Neuronal stem cell (in vitro differentiated cells): ENCODE measurements at regions not wholly inside any gene's neighbourhood (a gene's known extent, or its start where the extent isn't known, plus 50 kb on each side); places are given as distances from the start of the nearest gene placed in this dataset.

Experiments
- DNase-seq: peaks from one replicate; pipeline ENCODE4 v3.0.0-alpha.2; 2013; ENCODE audit warnings: low spot score
- H2AFZ ChIP-seq: one replicate; pipeline ENCODE4 v1.6.1; 2013; ENCODE audit warnings: mild to moderate bottlenecking, low read length, inconsistent platforms
- H2AK5ac ChIP-seq: 2 replicates; pipeline ENCODE4 v1.6.1; 2013; ENCODE audit warnings: low read depth, mild to moderate bottlenecking, inconsistent platforms, low read length, moderate library complexity, mixed read lengths
- H2BK120ac ChIP-seq: 2 replicates; pipeline ENCODE4 v1.6.1; 2013; ENCODE audit warnings: low read depth, mild to moderate bottlenecking, inconsistent platforms, low read length, moderate library complexity, mixed read lengths
- H2BK12ac ChIP-seq: one replicate; pipeline ENCODE4 v1.6.1; 2013; ENCODE audit warnings: low read length, inconsistent platforms
- H2BK15ac ChIP-seq: 2 replicates; pipeline ENCODE4 v1.6.1; 2013; ENCODE audit warnings: mild to moderate bottlenecking, low read length, inconsistent platforms, mixed read lengths
- H2BK5ac ChIP-seq: one replicate; pipeline ENCODE4 v1.6.1; 2013; ENCODE audit warnings: inconsistent platforms, mild to moderate bottlenecking, low read length, moderate library complexity
- H3K14ac ChIP-seq: one replicate; pipeline ENCODE4 v1.6.1; 2013; ENCODE audit warnings: low read length, inconsistent platforms
- H3K18ac ChIP-seq: 2 replicates; pipeline ENCODE4 v1.6.1; 2013; ENCODE audit warnings: low read length, inconsistent platforms
- H3K23ac ChIP-seq: 2 replicates; pipeline ENCODE4 v1.6.1; 2013; ENCODE audit warnings: low read depth, mild to moderate bottlenecking, mixed read lengths, low read length, inconsistent platforms; ENCODE audit not compliant: poor library complexity
- H3K27ac ChIP-seq: replicated peaks from 3 replicates; pipeline ENCODE4 v1.5.1; 2013; ENCODE audit warnings: low read length, inconsistent platforms
- H3K27me3 ChIP-seq, 3 experiments: 2 replicates each; pipeline ENCODE4 v1.6.1; 2013; ENCODE audit warnings: low read length in 3 of 3, mild to moderate bottlenecking in 2 of 3, inconsistent platforms in 1 of 3, low read depth in 1 of 3, mixed read lengths in 1 of 3, moderate library complexity in 1 of 3; ENCODE audit not compliant: control insufficient read depth in 3 of 3, insufficient read depth in 3 of 3
- H3K36me3 ChIP-seq, 2 donors: replicated peaks in 1 of 2; 2 replicates each; pipeline ENCODE4 v1.6.1; 2013; ENCODE audit warnings: low read length in 2 of 2; ENCODE audit not compliant: control insufficient read depth in 2 of 2, insufficient read depth in 2 of 2
- H3K4ac ChIP-seq: 2 replicates; pipeline ENCODE4 v1.6.1; 2013; ENCODE audit warnings: inconsistent platforms, mild to moderate bottlenecking, low read length, moderate library complexity
- H3K4me1 ChIP-seq, 2 donors: 1 replicate in 1 of 2; 2 replicates in 1 of 2; pipeline ENCODE4 v1.6.1; 2013; ENCODE audit warnings: low read length in 2 of 2, low read depth in 1 of 2; ENCODE audit not compliant: control insufficient read depth in 2 of 2, insufficient read depth in 1 of 2
- H3K4me2 ChIP-seq: one replicate; pipeline ENCODE4 v1.6.1; 2013; ENCODE audit warnings: mild to moderate bottlenecking, low read length, inconsistent platforms; ENCODE audit not compliant: insufficient read depth, poor library complexity, severe bottlenecking
- H3K4me3 ChIP-seq, 2 donors: 2 replicates each; pipeline ENCODE4 v1.5.1; 2013; ENCODE audit warnings: low read length in 2 of 2, mild to moderate bottlenecking in 2 of 2, inconsistent platforms in 1 of 2, moderate library complexity in 1 of 2
- H3K79me1 ChIP-seq: one replicate; pipeline ENCODE4 v1.6.1; 2013; ENCODE audit warnings: low read depth, mild to moderate bottlenecking, inconsistent platforms, low read length, moderate library complexity
- H3K9ac ChIP-seq: one replicate; pipeline ENCODE4 v1.6.1; 2013; ENCODE audit warnings: mild to moderate bottlenecking, low read depth, low read length, inconsistent platforms; ENCODE audit not compliant: poor library complexity
- H3K9me3 ChIP-seq, 2 donors: replicated peaks in 1 of 2; 2 replicates each; pipeline versions ENCODE3 to v1.6.1; 2013; ENCODE audit warnings: low read length in 2 of 2, mild to moderate bottlenecking in 2 of 2, inconsistent platforms in 1 of 2, low read depth in 1 of 2, mixed read lengths in 1 of 2, moderate library complexity in 1 of 2; ENCODE audit not compliant: control insufficient read depth in 2 of 2, insufficient read depth in 1 of 2
- H4K8ac ChIP-seq: one replicate; pipeline ENCODE4 v1.6.1; 2013; ENCODE audit warnings: low read depth, mild to moderate bottlenecking, inconsistent platforms, low read length, moderate library complexity
- H4K91ac ChIP-seq: one replicate; pipeline ENCODE4 v1.6.1; 2013; ENCODE audit warnings: low read length, low read depth, mild to moderate bottlenecking, inconsistent platforms; ENCODE audit not compliant: poor library complexity
- WGBS, 2 donors: extraction: QIAGEN DNeasy Blood & Tissue Kit; methylation state at CpG; one replicate each; pipeline ENCODE4 v1.1.7; 2013; ENCODE audit warnings: missing lambda C conversion rate in 2 of 2, mixed read lengths in 1 of 2; ENCODE audit not compliant: insufficient read length in 2 of 2, insufficient replicate concordance in 1 of 2; ENCODE audit errors: extremely low coverage in 2 of 2; 5-methylcytosine and 5-hydroxymethylcytosine counted together

GRCh38 chr13:73693215-73693614, 441.0 kb downstream of the KLF12 start:
- H3K4me1 ChIP-seq: peaks cover 2 to 4% of the 10 kb centered on the region in 2 donors
- H3K79me1 ChIP-seq: no peaks in the 10 kb centered on the region
- no peaks in the 10 kb centered on the region for H3K9me3 ChIP-seq
- no peak overlapping the region for H3K18ac ChIP-seq
- H3K9ac ChIP-seq: no peak overlapping the region
- H4K91ac ChIP-seq: no peak overlapping the region
- H2BK5ac ChIP-seq: no peak overlapping the region
- H3K4me2 ChIP-seq: no peak overlapping the region
- no peak overlapping the region for H4K8ac ChIP-seq
- H2BK15ac ChIP-seq: no peak overlapping the region
- no peak overlapping the region for H2AK5ac ChIP-seq
- H2AFZ ChIP-seq: no peak overlapping the region
- no peak for DNase-seq
- no peak overlapping the region for H2BK120ac ChIP-seq
- no peak overlapping the region for H3K23ac ChIP-seq
- H3K36me3 ChIP-seq: peaks cover 0 to 64% of the 10 kb centered on the region in 2 donors
- no CpG with 5 or more reads among the region's 2 CpGs for WGBS, 2 donors
- no peaks in the 10 kb centered on the region for H3K27me3 ChIP-seq
- no peak overlapping the region for H3K4ac ChIP-seq
- H3K27ac ChIP-seq: no peak overlapping the region
- no peak overlapping the region for H3K14ac ChIP-seq
- H3K4me3 ChIP-seq: no peak overlapping the region
- no peak overlapping the region for H2BK12ac ChIP-seq

- Histone ChIP-seq H3K23ac (no peak overlapping the region), H4K91ac (no peak overlapping the region), H3K36me3 (peaks cover 0 to 62% of the 10 kb centered on the region in 2 donors), H3K9me3 (no peaks in the 10 kb centered on the region), H3K79me1 (no peaks in the 10 kb centered on the region), H3K4me1 (peaks cover 2 to 3% of the 10 kb centered on the region in 2 donors), H2BK120ac (no peak overlapping the region), H3K4me3 (no peak overlapping the region), H3K27ac (no peak overlapping the region), H2AK5ac (no peak overlapping the region), H2BK12ac (no peak overlapping the region), H3K4me2 (no peak overlapping the region), H3K18ac (no peak overlapping the region), H3K27me3 (no peaks in the 10 kb centered on the region), H4K8ac (no peak overlapping the region), H2BK15ac (no peak overlapping the region), H3K14ac (no peak overlapping the region), H3K4ac (no peak overlapping the region), H2BK5ac (no peak overlapping the region), H2AFZ (no peak overlapping the region), H3K9ac (no peak overlapping the region)
- no CpG with 5 or more reads among the region's 4 CpGs for WGBS, 2 donors
- no peak for DNase-seq
Measured at GRCh38 chr13:73691891-73692290, 442.3 kb downstream of the KLF12 start.

GRCh38 chr13:73687929-73688328, 446.3 kb downstream of the KLF12 start:
- Histone ChIP-seq H2AK5ac (no peak overlapping the region), H4K91ac (no peak overlapping the region), H3K18ac (no peak overlapping the region), H4K8ac (no peak overlapping the region), H2BK120ac (no peak overlapping the region), H3K9me3 (no peaks in the 10 kb centered on the region), H3K14ac (no peak overlapping the region), H3K27me3 (no peaks in the 10 kb centered on the region), H3K79me1 (no peaks in the 10 kb centered on the region), H3K23ac (no peak overlapping the region), H3K4me3 (no peak overlapping the region), H3K4ac (no peak overlapping the region), H3K9ac (no peak overlapping the region), H3K4me2 (no peak overlapping the region), H2BK5ac (no peak overlapping the region), H2BK12ac (no peak overlapping the region), H3K36me3 (peaks cover 0 to 28% of the 10 kb centered on the region in 2 donors), H3K27ac (no peak overlapping the region), H2BK15ac (no peak overlapping the region), H3K4me1 (no peaks in the 10 kb centered on the region), H2AFZ (no peak overlapping the region)
- no peak for DNase-seq

GRCh38 chr13:73687087-73687486, 447.1 kb downstream of the KLF12 start:
- Histone ChIP-seq H3K36me3 (peaks cover 0 to 21% of the 10 kb centered on the region in 2 donors), H3K4ac (no peak overlapping the region), H3K9me3 (no peaks in the 10 kb centered on the region), H2BK12ac (no peak overlapping the region), H2BK5ac (no peak overlapping the region), H3K4me2 (no peak overlapping the region), H2AFZ (no peak overlapping the region), H2BK15ac (no peak overlapping the region), H3K27ac (no peak overlapping the region), H3K4me1 (no peaks in the 10 kb centered on the region), H2AK5ac (no peak overlapping the region), H3K23ac (no peak overlapping the region), H3K4me3 (no peak overlapping the region), H3K79me1 (no peaks in the 10 kb centered on the region), H4K91ac (no peak overlapping the region), H2BK120ac (no peak overlapping the region), H4K8ac (no peak overlapping the region), H3K27me3 (no peaks in the 10 kb centered on the region), H3K9ac (no peak overlapping the region), H3K14ac (no peak overlapping the region), H3K18ac (no peak overlapping the region)
- no CpG with 5 or more reads among the region's 4 CpGs for WGBS, 2 donors
- DNase-seq: no peak
